Duodenal mucosa (tissue), 2 donors: ENCODE measurements at regions not wholly inside any gene's neighbourhood (a gene's known extent, or its start where the extent isn't known, plus 50 kb on each side); places are given as distances from the start of the nearest gene placed in this dataset.

Experiments used
- H3K27ac ChIP-seq: one replicate; pipeline ENCODE4 v1.7.0; 2013; ENCODE audit warnings: low read depth, low read length
- H3K27me3 ChIP-seq, 2 donors: one replicate each; pipeline ENCODE4 v1.7.0; 2013; ENCODE audit warnings: low read length in 2 of 2, control low read depth in 1 of 2; ENCODE audit not compliant: insufficient read depth in 2 of 2, control insufficient read depth in 1 of 2
- H3K36me3 ChIP-seq, 2 donors: one replicate each; pipeline ENCODE4 v1.7.0; 2013; ENCODE audit warnings: low read length in 2 of 2, control low read depth in 1 of 2; ENCODE audit not compliant: insufficient read depth in 2 of 2, control insufficient read depth in 1 of 2
- H3K4me1 ChIP-seq, 2 donors: one replicate each; pipeline ENCODE4 v1.7.0; 2013; ENCODE audit warnings: low read length in 2 of 2, control low read depth in 1 of 2; ENCODE audit not compliant: insufficient read depth in 2 of 2, control insufficient read depth in 1 of 2
- H3K4me3 ChIP-seq, 2 donors: one replicate each; pipeline ENCODE4 v1.7.0; 2013; ENCODE audit warnings: low read length in 2 of 2, low read depth in 1 of 2
- H3K9ac ChIP-seq, 2 donors: one replicate each; pipeline ENCODE4 v1.7.0; 2013; ENCODE audit warnings: low read length in 2 of 2, low read depth in 1 of 2
- H3K9me3 ChIP-seq, 2 donors: one replicate each; pipeline ENCODE4 v1.7.0; 2013; ENCODE audit warnings: low read length in 2 of 2, control low read depth in 1 of 2; ENCODE audit not compliant: control insufficient read depth in 1 of 2

GRCh38 chr1:96253246-96254035 lies 468.1 kb upstream of the PTBP2 start:
- Histone ChIP-seq H3K27me3 (no peaks in the 10 kb centered on the region), H3K36me3 (no peaks in the 10 kb centered on the region), H3K4me1 (no peaks in the 10 kb centered on the region), H3K4me3 (no peak overlapping the region), H3K9me3 (no peaks in the 10 kb centered on the region), H3K27ac (no peak overlapping the region), H3K9ac (no peak overlapping the region)

- Histone ChIP-seq H3K27ac (no peak overlapping the region), H3K27me3 (no peaks in the 10 kb centered on the region), H3K9me3 (no peaks in the 10 kb centered on the region), H3K36me3 (no peaks in the 10 kb centered on the region), H3K9ac (no peak overlapping the region), H3K4me3 (no peak overlapping the region), H3K4me1 (no peaks in the 10 kb centered on the region)
Observed at GRCh38 chr1:96256130-96256790, 465.3 kb upstream of the PTBP2 start.

DNA sequence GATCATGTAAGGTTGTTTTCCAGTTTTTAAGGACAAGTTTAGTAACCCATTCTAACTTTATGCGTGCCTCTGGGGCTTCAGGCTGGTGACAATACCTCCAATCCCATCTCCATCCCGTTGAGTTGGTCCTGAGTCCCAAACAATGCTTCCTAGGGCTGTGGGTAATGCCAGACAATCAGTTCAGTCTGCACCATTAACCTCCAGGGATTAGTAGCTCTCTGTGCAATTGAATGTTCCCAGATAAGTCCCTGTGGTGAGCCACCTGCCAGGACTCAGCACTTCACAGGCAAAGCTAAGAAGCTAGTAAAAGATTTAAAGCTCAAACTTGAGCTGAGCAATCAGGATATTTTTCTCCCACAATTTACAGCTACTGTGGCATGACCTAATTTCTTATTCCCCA lies 462.2 kb upstream of the PTBP2 start:
- H3K4me1 ChIP-seq: no peaks in the 10 kb centered on the region
- no peaks in the 10 kb centered on the region for H3K27me3 ChIP-seq
- no peak overlapping the region for H3K4me3 ChIP-seq
- H3K27ac ChIP-seq: no peak overlapping the region
- H3K9ac ChIP-seq: no peak overlapping the region
- H3K9me3 ChIP-seq: no peaks in the 10 kb centered on the region
- H3K36me3 ChIP-seq: no peaks in the 10 kb centered on the region

DNA sequence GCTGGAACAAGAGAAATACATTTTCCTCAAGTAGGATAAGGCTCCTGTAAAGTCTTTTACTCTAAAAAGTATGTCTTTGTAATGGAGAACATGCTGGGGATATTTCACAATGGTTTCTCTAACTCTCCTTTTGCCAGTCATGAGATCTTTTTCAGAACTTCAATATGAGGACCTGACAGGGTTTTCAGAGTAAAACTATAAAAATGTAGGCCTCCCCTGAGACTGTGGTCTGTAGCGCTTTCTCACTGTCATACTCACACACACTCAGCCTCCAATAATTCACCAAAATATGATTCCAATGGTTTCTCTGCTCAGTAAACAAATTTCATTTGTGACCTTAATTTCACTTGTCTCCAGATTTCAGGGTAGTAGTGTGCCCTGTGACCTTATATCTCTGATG lies 440.1 kb upstream of the PTBP2 start:
- Histone ChIP-seq H3K4me1 (no peaks in the 10 kb centered on the region), H3K27ac (no peak overlapping the region), H3K27me3 (no peaks in the 10 kb centered on the region), H3K36me3 (no peaks in the 10 kb centered on the region), H3K9ac (no peak overlapping the region), H3K9me3 (peaks cover 2 to 4% of the 10 kb centered on the region in 2 donors), H3K4me3 (no peak overlapping the region)

DNA sequence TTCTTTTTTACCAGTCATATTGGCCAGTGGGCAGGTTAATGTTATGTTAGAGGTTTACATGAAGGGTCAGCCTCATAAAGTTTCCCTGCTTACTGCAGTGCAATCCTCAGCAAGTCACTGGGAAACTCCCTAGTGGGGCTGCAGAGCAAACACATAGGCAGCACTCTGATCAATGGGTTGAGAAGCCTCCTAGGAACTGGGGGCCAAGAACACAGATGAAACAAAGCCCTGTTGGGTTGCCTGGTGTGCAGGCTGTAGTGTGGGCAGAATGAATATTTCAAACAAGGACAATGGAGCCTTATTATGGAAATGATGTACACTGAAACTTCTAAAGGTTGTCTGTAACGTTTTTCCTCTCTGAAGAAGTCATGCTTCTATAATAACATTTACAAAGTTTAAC lies 431.6 kb upstream of the PTBP2 start:
- Histone ChIP-seq H3K4me1 (no peaks in the 10 kb centered on the region), H3K27ac (no peak overlapping the region), H3K36me3 (no peaks in the 10 kb centered on the region), H3K9ac (no peak overlapping the region), H3K4me3 (no peak overlapping the region), H3K9me3 (peaks cover 4 to 6% of the 10 kb centered on the region in 2 donors), H3K27me3 (no peaks in the 10 kb centered on the region)

- H3K9ac ChIP-seq: no peak overlapping the region
- H3K4me1 ChIP-seq: no peaks in the 10 kb centered on the region
- H3K27ac ChIP-seq: no peak overlapping the region
- no peak overlapping the region for H3K4me3 ChIP-seq
- H3K36me3 ChIP-seq: no peaks in the 10 kb centered on the region
- H3K27me3 ChIP-seq: no peaks in the 10 kb centered on the region
- peaks cover under 1 to 6% of the 10 kb centered on the region in 2 donors for H3K9me3 ChIP-seq
Observed at GRCh38 chr1:96290801-96291200, 430.8 kb upstream of the PTBP2 start.

DNA sequence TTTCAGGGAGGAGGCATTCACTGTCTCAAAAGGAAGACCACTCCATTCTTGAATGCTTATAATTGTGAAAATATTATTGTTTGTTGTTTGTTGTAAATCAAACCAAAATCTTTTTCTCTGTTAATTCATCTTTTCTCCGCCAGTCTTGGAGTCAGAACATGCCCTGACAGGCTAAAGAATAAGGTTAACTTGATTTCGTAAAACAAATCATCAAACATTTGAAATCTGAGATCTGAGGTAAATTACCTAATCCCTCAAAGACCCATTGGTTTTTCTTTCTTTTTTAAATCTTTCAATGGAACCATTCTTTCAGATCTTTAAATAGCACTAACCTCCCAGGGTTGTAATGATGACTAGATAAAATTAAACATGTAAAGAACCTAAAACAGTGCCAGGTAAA lies 430.1 kb upstream of the PTBP2 start:
- H3K36me3 ChIP-seq: no peaks in the 10 kb centered on the region
- H3K4me1 ChIP-seq: no peaks in the 10 kb centered on the region
- no peak overlapping the region for H3K9ac ChIP-seq
- peaks cover 0 to 6% of the 10 kb centered on the region in 2 donors for H3K9me3 ChIP-seq
- no peak overlapping the region for H3K27ac ChIP-seq
- H3K4me3 ChIP-seq: no peak overlapping the region
- no peaks in the 10 kb centered on the region for H3K27me3 ChIP-seq

GRCh38 chr1:96292141-96292540 lies 429.4 kb upstream of the PTBP2 start:
- Histone ChIP-seq H3K9ac (no peak overlapping the region), H3K4me1 (no peaks in the 10 kb centered on the region), H3K27me3 (no peaks in the 10 kb centered on the region), H3K9me3 (peaks cover 0 to 6% of the 10 kb centered on the region in 2 donors), H3K4me3 (no peak overlapping the region), H3K27ac (no peak overlapping the region), H3K36me3 (no peaks in the 10 kb centered on the region)

DNA sequence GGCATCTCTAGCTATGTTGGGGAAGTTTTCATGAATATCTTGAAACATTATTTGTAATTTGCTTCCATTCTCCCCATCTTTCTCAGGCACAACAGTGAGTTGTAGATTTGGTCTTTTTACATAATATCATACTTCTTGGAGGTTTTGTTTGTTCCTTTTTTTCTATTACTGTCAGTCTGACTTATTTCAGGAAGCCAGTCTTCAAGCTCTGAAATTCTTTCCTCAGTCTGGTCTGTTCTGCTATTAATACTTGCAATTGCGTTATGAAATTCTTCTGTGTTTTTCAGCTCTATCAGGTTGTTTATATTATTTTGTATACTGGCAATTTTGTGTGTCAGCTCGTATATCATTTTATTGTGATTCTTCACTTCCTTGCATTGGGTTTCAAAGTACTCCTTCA lies 424.6 kb upstream of the PTBP2 start:
- H3K4me3 ChIP-seq: no peak overlapping the region
- H3K9me3 ChIP-seq: peaks cover 0 to 3% of the 10 kb centered on the region in 2 donors
- no peak overlapping the region for H3K27ac ChIP-seq
- H3K4me1 ChIP-seq: no peaks in the 10 kb centered on the region
- no peak overlapping the region for H3K9ac ChIP-seq
- H3K27me3 ChIP-seq: no peaks in the 10 kb centered on the region
- no peaks in the 10 kb centered on the region for H3K36me3 ChIP-seq

DNA sequence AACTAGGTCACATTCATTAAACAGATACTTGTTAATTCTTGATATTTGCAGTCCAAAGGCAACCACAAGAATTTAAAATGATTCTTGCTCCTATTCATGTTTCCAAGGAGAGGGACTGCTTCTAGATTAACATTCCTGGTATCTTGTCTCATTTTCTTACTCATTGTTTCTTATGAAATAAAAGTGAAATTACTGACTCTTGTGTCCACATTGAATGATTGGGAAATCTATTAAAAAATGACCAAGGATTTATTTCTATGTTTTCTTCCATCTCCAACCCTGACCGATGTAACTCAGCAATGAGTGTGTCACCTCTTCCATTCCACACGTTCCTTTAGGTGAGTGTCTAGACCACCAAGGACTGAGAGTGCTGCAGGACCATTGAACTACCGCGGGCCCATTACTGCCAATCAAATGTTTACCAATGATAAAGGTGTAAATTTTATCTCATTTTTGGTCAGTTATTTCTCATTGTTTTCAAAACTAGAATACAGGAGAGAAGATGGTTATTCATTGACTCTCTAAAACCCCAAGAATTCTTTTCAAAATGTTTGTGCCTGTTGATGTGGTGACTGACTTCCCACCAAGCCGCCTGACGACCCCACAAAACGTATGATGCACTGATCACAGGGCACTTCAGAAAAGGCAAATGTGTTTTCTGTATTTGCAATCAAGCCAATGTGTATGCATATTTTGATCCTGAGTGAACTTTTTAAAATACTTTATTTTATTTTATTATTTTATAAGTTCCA lies 414.6 kb upstream of the PTBP2 start:
- H3K9me3 ChIP-seq: no peaks in the 10 kb centered on the region
- no peaks in the 10 kb centered on the region for H3K36me3 ChIP-seq
- no peak overlapping the region for H3K27ac ChIP-seq
- H3K4me3 ChIP-seq: no peak overlapping the region
- no peaks in the 10 kb centered on the region for H3K27me3 ChIP-seq
- no peak overlapping the region for H3K9ac ChIP-seq
- H3K4me1 ChIP-seq: no peaks in the 10 kb centered on the region
